Fibroblast of pulmonary artery (primary cell): ENCODE measurements at regions not wholly inside any gene's neighbourhood (a gene's known extent, or its start where the extent isn't known, plus 50 kb on each side); places are given as distances from the start of the nearest gene placed in this dataset.

Experiments
- DNase-seq: peaks from one replicate; pipeline ENCODE4 v3.0.0-alpha.2; 2010; ENCODE audit warnings: low read depth
- H3K4me3 ChIP-seq: replicated peaks from 2 replicates; pipeline ENCODE4 v1.5.1; 2011; ENCODE audit warnings: low read depth, mild to moderate bottlenecking, control low read depth, low read length, moderate library complexity
- CTCF ChIP-seq: IDR thresholded peaks from 2 replicates; pipeline ENCODE4 v1.5.1; 2011; ENCODE audit warnings: mild to moderate bottlenecking, control low read depth, low read length, inconsistent platforms; ENCODE audit errors: missing control alignments

- no peak for TF ChIP-seq CTCF
- no peak overlapping the region for H3K4me3 ChIP-seq
- no peak for DNase-seq
Measured at GRCh38 chr6:21648475-21649050, 55.0 kb downstream of the SOX4 start.

GRCh38 chr6:21653323-21653722, 59.8 kb downstream of the SOX4 start:
- no peak for TF ChIP-seq CTCF
- no peak for DNase-seq
- H3K4me3 ChIP-seq = no peak overlapping the region

GRCh38 chr6:21653905-21654304, 60.4 kb downstream of the SOX4 start:
- no peak for TF ChIP-seq CTCF
- H3K4me3 ChIP-seq = no peak overlapping the region
- DNase-seq = no peak

- no peak for TF ChIP-seq CTCF
- no peak for DNase-seq
- H3K4me3 ChIP-seq = no peak overlapping the region
Measured at GRCh38 chr6:21654361-21654760, 60.8 kb downstream of the SOX4 start.

- peak overlapping the region; percentile 69 for H3K4me3 ChIP-seq
- no peak for TF ChIP-seq CTCF
- no peak for DNase-seq
Measured at GRCh38 chr6:21663966-21664313, 70.4 kb downstream of the SOX4 start.

- TF ChIP-seq CTCF = no peak
- peak overlapping the region; percentile 69 for H3K4me3 ChIP-seq
- DNase-seq = peak; percentile 35
Measured at GRCh38 chr6:21664314-21665109, 71.0 kb downstream of the SOX4 start.

GRCh38 chr6:21665110-21665391, 71.5 kb downstream of the SOX4 start:
- no peak for TF ChIP-seq CTCF
- peak; percentile 4 for DNase-seq

More at GRCh38 chr6:21665110-21665391, 71.5 kb downstream of the SOX4 start:
- H3K4me3 ChIP-seq = peak overlapping the region; percentile 69
